ENCODE measurements at regions not wholly inside any gene's neighbourhood (a gene's known extent, or its start where the extent isn't known, plus 50 kb on each side); places are given as distances from the start of the nearest gene placed in this dataset.

DNA sequence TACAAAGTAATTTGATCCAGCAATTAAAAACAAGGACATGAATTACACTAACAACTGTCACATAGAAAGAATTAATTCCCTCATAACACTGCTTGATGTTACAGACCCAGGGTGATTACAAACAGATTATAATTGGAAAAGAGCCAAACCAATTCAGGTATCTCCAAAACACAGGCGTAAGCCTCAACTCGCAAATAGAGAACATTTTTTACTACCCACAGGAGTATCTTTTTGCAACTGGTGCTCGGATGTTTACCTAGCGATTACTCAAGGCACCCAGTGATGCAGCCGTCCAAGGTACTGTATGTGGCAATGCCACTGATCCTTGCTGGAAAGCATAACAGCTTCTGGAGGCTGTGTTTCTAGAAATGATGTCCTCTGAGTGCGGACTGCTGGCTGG, 386.1 kb upstream of the KIF2A start:
- DNase-seq = peak; percentile 10

DNA sequence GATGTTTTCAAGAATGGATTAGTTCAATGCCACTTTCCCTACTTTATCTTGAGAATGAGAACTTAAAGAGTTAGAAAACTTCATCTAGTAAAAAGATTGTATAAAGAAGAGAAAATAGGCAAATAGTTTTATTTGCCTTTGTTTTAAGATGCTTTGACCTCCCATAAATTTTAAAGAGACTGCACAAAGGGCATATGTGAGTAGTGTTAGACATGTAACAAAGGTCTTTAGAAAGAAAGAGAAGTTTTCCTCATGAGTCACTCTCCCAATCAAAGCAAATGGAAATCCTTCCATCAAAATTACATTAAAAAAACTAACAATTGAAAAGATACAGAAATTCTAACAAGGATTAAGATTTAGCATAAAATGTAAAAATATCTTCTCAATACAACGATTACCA, 381.8 kb upstream of the KIF2A start:
- no peak for DNase-seq

DNA sequence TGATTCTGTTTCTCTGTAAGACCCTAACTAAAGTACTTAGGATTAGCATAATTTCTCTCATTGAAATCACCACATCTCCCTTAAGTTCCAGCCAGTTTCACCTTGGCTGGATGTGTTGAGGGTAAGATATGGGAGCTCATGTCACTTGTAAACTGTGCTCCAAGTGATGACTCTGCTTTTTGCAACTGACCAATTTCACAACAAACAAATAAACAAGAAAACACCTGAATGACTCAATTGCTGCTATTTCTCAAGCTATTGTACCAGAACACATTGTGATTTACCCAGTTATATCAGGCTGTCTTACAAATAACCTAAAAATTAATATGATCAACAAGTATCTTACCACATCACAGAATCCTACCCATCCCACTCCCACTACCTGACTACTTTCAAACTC, 379.1 kb upstream of the KIF2A start:
- no peak for DNase-seq

DNA sequence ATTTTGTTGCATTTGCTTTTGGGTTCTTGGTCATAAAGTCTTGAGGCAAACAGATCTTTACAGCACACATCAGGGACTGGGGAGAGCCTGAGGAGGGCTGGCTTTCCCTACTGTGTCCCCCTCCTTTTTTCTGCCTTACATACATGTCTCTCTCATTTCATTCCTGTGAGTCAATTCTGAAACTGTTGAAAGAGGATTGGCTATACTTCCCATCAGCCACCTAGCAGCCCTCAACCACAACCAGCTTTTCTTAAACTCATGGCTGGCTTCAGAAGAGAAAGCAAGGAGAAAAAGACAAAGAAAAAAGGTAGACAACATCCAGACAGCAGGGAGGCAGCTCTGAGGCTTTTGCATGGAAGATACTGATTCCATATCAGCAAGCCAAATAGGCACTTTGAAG, 374.8 kb upstream of the KIF2A start:
- DNase-seq = no peak

DNA sequence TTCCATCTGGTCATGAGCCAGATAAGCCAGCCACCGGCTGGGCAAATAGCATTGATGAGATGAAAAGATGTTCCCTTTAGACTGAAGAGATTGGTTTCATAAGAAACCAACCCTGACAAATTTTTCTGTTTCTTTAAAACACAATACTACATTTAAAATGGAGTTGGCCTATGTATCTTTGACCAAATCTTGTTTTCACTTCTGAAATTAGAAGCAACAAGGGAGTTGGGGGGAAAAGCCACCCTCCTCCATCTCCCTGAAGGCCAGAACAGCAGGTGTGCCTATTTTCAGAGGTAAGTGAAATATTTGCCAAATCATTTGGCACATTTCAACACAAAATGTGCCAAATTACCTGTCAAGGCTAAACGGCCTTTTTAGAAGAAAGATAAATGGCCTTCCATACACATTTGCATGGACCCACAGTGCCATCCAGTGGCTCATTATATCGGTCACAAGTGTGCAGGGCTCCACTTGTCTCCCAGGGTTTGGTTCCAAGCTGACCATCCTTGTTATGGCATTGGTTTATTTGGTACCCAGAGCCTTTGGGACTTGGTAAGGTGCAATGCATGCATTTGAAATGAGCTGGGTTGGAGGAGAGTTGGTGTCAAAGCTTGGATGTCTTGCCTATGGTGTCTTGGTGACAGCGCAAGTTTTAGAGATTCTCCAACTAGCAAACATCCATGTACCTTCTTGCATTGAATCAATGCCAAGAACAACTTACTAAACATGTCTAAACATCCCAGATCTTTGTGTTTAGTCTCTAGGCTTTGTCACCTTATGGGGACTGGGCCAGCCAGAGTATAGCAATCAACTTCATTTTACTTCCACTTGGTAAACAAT, 372.0 kb upstream of the KIF2A start:
- peak; percentile 65 for DNase-seq

DNA sequence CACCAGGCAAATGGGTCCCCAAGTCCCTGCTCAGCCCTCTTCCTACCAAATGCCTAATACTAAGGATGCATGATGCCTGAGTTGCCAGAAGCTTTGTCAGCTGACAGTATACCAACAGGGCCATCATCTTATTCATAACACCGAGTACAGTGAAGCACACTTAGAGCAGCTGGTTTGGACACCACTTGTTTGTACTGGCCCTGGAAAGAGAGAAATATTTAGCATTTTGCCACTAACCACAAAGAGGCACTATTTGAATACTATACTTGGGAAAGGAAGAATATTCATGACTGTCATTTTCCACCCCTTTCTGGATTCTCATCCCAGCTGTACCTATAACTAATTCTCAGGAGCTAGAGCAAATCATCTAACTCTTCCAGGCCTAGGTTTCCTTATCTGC, 364.4 kb upstream of the KIF2A start:
- DNase-seq = no peak

DNA sequence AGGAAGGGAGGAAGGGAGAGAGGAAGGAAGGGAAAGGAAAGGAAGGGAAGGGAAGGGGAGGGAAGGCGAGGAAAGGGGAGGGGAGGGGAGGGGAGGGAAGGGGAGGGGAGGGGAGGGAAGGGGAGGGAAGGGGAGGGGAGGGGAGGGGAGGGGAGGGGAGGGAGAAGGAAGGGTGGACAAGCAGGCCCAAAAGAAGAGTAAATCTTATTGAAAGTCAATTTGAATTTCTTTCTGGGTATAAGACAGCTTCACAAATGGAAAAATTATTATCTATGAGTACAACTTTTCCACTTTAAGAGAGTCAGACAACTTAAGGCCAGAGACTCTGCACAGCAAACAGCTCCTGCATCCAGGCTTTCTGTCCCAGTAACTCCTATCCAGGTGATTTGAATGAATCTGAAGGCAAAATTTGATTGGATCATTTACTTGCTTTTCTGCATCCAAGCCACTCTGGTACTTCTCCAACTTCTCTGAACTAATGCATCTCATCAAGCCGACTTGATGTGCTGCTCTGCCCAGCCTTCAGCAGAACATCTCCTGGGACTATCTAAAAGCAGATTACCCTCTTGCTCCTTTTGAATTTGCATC, 363.4 kb upstream of the KIF2A start:
- DNase-seq = no peak

DNA sequence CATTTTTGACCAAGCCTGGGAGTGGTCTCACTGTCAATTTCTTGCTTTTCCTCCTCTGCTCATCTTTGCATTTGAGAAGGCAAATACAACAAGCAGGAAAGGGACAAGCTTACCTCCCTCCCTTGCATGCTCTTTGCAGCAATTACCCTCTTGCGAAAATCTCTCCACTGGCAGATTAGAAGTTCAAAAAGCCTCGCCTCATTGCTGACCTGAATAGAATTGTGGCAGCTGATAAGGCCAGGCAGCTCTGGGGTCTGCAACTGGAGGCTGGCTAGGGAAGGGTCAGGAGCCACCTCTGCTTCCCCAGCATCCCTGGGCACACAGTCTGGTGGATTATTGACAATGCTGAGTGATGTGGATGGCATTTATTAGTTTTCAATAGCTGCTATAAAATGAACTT, 362.3 kb upstream of the KIF2A start:
- no peak for DNase-seq

DNA sequence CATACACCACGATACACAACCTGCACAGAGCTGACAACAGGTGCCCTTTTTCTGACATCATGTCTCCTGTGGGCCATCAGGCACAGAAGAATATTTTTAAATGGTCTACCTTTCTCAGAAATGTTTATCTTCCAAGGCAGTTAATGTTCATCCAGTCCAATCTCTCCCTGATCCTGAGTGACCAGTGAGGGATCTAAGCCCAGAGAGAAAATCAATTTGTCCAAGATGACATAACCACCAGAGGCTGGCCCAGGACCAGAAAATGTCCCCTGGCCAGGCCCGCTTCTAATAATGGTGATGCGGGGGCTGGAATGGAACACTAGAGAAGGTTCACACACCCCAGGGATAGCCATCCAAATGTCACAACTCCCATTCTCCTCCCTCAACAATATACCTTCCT, 357.9 kb upstream of the KIF2A start:
- no peak for DNase-seq

DNA sequence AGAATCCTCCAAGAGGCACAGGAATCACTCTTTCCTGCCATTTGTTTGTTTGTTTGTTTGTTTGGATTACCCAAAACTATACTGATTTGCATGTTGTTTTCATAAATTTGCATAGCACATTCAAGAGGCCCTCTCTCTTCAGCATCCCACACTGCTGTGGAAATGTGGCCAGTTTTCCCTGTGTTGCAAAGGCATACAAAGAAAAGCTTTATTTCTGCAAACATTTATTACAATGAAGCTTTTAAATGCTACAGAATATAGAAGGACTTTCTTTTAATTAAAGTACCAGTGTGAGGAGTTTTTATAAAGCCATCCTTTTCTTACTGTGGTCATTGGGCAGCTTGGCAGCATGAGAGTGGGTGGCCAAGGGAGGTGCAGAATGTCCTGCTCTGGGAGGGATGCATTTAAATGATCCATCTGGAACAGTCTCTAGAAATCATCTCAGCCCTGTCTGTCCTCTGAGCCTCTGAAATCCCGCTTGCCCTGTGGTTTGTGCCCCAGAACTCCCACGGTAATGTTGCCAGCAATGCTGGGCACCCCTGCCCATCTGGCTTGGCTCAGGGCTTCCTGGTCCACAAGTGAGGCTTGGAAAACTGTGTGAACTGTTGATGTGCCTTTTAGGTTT, 356.8 kb upstream of the KIF2A start:
- no peak for DNase-seq

DNA sequence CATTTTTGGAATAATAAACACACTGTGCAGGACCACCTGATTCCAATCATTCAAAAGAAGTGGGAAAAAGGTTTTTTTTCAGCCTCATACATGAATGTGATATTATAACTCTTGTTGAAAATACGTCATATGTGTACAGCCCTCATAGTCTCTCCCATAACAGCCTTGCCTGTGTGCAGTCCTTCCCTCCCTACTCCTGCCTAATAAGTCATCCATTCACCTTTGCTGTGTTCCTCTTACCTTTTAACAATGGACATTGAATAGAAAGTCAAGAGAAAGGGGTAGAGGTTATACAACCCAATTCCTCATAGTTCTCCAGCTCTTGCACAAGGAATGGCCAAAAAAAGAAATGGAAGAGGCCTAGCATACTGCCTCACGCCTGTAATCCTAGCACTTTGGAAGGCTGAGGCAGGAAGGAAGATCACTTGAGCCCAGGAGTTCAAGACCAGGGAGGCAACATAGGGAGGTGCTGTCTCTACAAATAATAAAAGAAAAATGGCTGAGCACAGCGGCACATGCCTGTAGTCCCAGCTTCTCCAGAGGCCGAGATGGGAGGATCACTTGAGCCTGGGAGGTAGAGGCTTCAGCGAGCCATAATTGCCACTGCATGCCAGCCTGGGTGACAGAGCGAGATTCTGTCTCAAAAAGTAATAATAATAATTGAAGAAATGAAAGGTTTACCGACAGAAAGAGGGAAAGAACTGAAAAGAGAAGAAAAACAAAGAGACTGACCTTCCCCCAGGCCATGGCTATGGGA, 356.1 kb upstream of the KIF2A start:
- DNase-seq = no peak

DNA sequence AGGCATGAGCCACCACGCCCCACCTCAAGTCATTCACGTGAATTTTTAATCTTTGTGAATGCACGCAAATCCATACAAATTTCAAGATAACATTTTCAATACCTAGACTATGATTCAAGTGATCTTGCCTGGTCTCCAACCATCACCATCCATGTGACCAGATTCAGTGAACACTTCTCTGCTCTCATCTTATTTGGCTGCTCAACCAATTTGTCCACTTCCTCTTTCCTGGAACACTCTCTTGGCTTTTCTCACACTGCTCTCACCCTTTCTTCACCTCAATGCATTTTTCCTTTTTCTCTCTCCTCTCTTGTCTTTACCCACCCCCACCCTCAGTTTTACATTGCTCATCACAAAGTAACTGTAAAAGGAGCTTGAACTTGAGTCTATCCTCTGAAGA, 354.7 kb upstream of the KIF2A start:
- DNase-seq = no peak

DNA sequence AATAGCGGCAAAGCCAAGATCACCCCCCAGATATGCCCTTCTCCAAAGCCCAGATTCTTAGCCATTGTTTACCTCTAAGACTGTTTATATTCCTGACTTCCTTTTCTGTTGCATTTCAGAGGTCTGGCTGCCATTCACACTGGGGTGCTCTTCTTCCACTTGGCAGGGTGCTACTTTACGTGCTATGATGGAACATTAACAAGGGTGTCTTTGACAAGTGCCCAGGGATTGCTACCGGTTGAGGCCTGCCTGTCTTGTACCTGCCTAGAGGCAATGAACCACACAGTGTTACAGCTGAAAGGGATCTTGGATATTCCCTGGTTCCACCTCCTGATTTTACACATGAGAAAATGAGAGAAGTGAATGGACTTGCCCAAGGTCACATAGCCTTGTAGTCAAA, 352.1 kb upstream of the KIF2A start:
- DNase-seq = no peak

DNA sequence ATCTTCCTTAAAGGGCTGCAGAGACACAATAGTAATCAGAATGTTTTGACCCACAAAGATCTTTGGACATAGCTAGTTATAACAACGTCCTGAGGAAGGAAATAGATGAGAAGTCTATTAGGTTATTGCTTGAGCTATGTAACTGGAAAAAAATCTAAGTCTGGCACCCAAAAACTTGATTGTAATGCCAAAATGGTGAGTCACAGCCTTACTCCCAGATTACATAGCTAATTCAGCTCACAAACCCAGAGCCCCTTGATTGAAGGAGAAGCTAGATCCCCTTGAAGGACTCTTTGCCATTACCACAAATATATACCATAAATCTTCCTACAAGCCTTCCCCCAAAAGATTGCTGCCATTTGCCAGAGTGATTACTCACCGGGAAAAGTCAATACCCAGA, 341.8 kb upstream of the KIF2A start:
- DNase-seq = no peak

DNA sequence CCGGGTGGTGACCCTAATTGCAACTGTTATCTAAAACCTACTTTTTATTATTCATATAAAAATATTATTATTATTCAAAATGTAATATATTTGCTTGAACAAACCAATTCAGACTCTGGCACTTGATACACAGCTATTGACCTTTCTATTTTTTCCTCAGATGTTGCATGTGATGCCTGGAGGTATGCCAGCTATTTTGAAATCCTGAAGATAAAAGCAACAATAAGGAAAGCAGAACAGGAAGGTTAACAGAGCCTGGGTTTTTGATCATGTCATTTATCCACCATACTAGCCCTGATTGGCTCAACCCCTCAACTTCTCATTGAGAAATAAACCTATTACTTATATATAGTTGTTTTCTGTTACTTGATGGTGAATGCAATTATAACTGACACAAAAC, 340.9 kb upstream of the KIF2A start:
- no peak for DNase-seq

DNA sequence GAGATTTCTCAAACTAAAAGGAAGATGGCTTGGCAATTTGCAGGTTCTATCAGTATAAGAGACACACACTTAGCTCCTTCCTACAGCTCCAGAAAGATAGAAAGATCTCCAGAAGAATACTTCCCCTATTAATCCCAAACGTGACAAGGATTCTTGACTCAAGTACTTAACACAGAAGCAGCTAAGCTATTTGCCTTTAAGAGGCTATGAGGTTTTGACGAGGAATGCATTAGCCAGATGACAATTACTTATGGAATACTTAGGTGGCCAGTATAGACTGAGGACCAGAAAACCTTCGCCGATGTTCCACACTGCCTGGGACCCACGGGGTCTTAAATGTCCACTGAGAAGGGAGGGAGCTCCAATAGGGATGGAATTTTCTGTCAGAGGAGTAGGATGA, 340.5 kb upstream of the KIF2A start:
- DNase-seq = no peak

DNA sequence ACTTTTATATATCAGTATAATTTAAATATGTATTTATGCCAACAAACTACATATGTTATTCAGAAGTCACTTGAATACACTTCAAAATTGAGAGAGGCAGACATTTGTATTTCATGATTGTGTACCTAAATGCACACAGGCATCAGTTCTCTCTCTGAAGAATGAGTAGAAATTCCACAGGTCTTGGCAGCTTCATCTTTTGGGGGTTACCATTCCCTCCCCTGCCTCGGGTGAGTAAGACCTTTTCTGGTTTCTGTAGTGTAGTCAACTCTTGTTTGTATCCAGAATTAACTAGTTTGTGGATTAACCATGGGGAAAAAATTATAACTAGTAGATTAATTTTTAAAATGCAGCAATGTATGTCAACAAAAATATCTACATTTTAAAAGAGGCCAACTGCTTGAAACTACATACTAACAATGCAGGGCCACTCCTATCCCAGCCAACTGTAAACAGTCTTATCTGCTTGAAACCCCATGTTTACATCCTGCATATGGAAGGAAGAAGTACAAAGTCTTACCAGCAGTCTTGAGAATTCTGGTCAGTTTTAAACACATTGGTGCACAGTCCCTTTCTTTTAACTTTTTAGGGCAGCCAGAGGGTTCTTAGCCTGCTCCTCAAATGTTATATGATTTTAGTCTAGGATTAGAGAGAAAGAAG, 339.6 kb upstream of the KIF2A start:
- no peak for DNase-seq

DNA sequence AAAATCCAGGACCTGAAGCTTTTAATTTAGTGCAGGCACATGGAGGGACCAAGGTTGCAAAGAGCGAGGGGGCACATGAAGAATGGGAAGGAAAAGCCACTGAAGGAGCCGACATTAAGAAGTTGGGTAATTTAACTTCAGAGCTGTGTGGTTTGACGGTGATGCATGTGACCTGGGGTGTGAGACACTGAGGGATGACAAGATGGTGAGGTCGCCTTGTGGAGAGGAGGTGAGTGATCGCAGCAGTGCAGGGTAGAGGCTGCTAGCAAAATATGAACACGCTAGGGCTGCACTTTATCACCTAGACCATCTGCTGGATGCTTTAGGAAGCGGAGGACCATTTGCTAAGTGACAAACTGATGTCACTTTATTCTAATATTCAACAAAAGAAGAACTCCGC, 339.0 kb upstream of the KIF2A start:
- DNase-seq = no peak

DNA sequence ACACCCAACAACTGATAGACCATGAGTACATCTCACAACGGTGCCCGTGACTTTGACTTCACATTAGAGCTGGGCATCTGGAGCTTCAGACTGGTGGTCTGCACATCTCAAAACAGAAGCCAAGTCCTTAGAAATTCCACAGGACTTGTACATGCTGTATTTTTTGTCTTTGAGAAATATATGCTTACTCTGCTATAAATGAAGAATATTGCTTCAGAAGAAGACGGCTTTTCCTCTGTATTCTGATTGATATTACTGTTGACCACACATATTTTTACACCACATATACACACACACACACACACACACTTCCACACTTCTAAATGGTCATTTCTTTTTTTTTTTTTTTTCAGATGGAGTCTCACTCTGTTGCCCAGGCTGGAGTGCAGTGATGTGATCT, 338.3 kb upstream of the KIF2A start:
- no peak for DNase-seq

DNA sequence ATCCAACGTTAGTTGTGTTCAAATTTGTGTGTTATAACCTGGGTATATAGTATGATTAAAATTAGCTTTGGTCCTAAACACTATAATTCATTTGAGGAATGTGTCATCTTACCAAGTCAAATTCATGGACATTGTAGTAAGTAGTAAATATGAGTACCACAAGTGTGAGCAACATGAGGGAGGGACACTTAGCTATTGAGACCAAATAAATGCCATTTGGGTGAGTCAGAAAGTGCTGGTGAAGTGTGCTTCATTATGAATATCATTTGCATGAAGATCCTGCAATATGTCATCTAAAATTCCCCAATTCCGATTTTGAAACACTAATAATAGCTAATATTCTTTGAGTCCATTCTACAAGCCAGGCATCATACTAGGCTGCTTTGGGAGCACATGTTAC, 336.7 kb upstream of the KIF2A start:
- DNase-seq = no peak

DNA sequence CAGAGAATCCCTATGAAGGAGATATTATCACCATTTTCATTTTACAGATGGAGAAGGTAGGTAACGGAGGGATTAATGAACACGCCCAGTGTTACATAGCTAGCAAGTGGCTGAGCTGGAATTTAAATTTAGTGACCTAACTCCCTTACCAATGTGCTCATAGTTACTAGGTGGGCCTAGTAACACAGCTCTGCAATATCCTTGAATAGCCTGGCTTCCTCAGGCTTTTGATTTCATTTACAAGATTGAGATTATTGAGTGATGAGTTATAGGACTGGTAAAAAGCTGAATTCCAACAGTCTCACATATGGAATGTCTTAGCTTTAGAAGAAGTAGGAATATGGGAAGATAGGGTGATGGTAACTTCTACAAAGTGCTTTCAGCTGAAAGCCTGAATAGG, 336.3 kb upstream of the KIF2A start:
- no peak for DNase-seq

DNA sequence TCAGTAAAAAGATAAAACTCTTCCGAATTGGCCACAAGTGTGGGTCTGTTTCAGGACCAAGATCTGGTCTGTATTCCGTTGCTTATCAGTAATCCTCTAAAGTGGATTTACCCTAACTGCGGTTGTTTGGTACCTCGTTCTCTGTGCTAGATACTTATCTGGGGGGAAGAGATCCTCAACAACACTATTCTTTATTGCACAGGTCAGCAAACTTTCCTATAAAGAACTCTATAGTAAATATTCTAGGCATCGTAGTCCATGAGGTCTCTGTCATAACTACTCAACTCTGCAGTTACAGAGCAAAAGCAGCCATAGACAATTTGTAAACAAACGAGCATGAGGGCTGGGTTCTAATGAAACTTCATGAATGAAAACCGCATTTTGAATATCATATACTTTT, 335.8 kb upstream of the KIF2A start:
- peak; percentile 11 for DNase-seq

DNA sequence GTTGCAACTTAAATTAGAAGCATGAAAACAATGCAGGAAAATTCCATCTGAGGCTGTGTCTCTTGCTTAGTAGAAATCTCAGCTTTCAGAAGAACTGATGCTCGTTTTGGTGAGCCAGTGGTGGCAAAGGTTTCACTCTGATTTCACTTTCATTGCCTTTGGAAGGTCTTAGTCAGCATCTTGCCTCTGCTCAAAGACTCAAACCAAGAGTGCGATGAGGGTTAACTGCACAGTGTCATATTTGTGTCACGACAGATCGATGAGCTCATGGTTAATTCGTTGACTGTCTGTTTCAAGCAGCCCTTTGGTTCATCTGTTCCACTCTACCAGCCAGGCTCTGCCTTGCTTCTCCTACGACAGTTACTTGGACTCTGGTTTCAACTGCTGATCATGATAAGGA, 331.3 kb upstream of the KIF2A start:
- no peak for DNase-seq

Measured in NCI-H82 (cell line).